HG03520 (cell line): ENCODE measurements at regions not wholly inside any gene's neighbourhood (a gene's known extent, or its start where the extent isn't known, plus 50 kb on each side); places are given as distances from the start of the nearest gene placed in this dataset.
"Not testable (repeated sequence)": the region's sequence is repeated elsewhere in the genome, so short reads cannot be mapped to it uniquely, and the experiment has no call there.

ENCODE experiments used
- ATAC-seq: cut with Tn5 transposase; IDR thresholded peaks from one replicate; pipeline ENCODE4 v1.9.1; 2021; ENCODE audit warnings: mild to moderate bottlenecking, moderate library complexity; ENCODE audit not compliant: unreplicated experiment

GRCh38 chr13:54383604-54384003 is 1355.0 kb downstream of the OLFM4 start:
- ATAC-seq = no peak

GRCh38 chr13:54387625-54388024 is 1359.0 kb downstream of the OLFM4 start:
- ATAC-seq = no peak

- ATAC-seq = no peak
Measured at GRCh38 chr13:54390841-54391240, 1362.2 kb downstream of the OLFM4 start.

GRCh38 chr13:54394085-54394700 is 1365.6 kb downstream of the OLFM4 start:
- ATAC-seq = no peak

- ATAC-seq = no peak
Measured at GRCh38 chr13:54394908-54395307, 1366.3 kb downstream of the OLFM4 start.

- no peak for ATAC-seq
Measured at GRCh38 chr13:54402495-54402894, 1373.9 kb downstream of the OLFM4 start.

GRCh38 chr13:54415753-54416366 is 1387.2 kb downstream of the OLFM4 start:
- ATAC-seq = no peak

- ATAC-seq = not testable (repeated sequence)
Measured at GRCh38 chr13:54422946-54423345, 1394.3 kb downstream of the OLFM4 start.

GRCh38 chr13:54424344-54424743 is 1395.7 kb downstream of the OLFM4 start:
- no peak for ATAC-seq

GRCh38 chr13:54433493-54434206 is 1405.0 kb downstream of the OLFM4 start:
- no peak for ATAC-seq

GRCh38 chr13:54440853-54441400 is 1412.3 kb downstream of the OLFM4 start:
- ATAC-seq = not testable (repeated sequence)

- ATAC-seq = no peak
Measured at GRCh38 chr13:54445453-54445852, 1416.8 kb downstream of the OLFM4 start.

GRCh38 chr13:54445865-54446264 is 1417.3 kb downstream of the OLFM4 start:
- ATAC-seq = no peak

- ATAC-seq = no peak
Measured at GRCh38 chr13:54449922-54450321, 1421.3 kb downstream of the OLFM4 start.

GRCh38 chr13:54484166-54484565 is 1455.6 kb downstream of the OLFM4 start:
- no peak for ATAC-seq

- no peak for ATAC-seq
Measured at GRCh38 chr13:54486421-54487166, 1458.0 kb downstream of the OLFM4 start.

GRCh38 chr13:54489359-54489758 is 1460.7 kb downstream of the OLFM4 start:
- ATAC-seq = no peak

GRCh38 chr13:54492995-54493394 is 1464.4 kb downstream of the OLFM4 start:
- no peak for ATAC-seq

- ATAC-seq = no peak
Measured at GRCh38 chr13:54511366-54511765, 1482.8 kb downstream of the OLFM4 start.

GRCh38 chr13:54513254-54513653 is 1484.6 kb downstream of the OLFM4 start:
- ATAC-seq = no peak

- ATAC-seq = no peak
Measured at GRCh38 chr13:54536112-54536511, 1507.5 kb downstream of the OLFM4 start.
